OCI-LY7 (cell line): ENCODE measurements at regions not wholly inside any gene's neighbourhood (a gene's known extent, or its start where the extent isn't known, plus 50 kb on each side); places are given as distances from the start of the nearest gene placed in this dataset.

Source experiments
- BruUV-seq: library from RNA; stranded (reverse); fragments of 400-500 nt; replicated peaks from 2 replicates; lab custom pipeline; 2021; lab: Mats Ljungman, UMichigan
- CTCF ChIA-PET: fragments of 300-600 bp; sonication (Branson Sonifier 250); formaldehyde crosslinking; loops from one replicate; lab custom pipeline; 2022; ENCODE audit warnings: antibody characterized with exemption; ENCODE audit not compliant: unreplicated experiment; lab: Charles Lee
- POLR2A ChIA-PET: fragments of 300-600 bp; sonication (Branson Sonifier 250); formaldehyde crosslinking; loops from one replicate; lab custom pipeline; 2022; ENCODE audit warnings: antibody characterized with exemption; lab: Charles Lee
- DNase-seq: peaks from one replicate; pipeline ENCODE4 v3.0.0-alpha.2; 2015; ENCODE audit warnings: low spot score
- H2AFZ ChIP-seq: fragments of 200-600 bp; sonication (generic), shearing (Covaris generic); 2 replicates; pipeline ENCODE4 v1.6.1; 2014; ENCODE audit warnings: mild to moderate bottlenecking, antibody characterized with exemption, low read length, moderate library complexity
- H3K27ac ChIP-seq: fragments of 200-600 bp; sonication (generic); 2 replicates; pipeline ENCODE4 v1.5.1; 2014; ENCODE audit warnings: mixed run types, low read depth, mild to moderate bottlenecking, moderate library complexity, low read length, inconsistent platforms; ENCODE audit not compliant: poor library complexity, severe bottlenecking
- H3K36me3 ChIP-seq: fragments of 200-600 bp; sonication (generic); 2 replicates; pipeline ENCODE4 v1.6.1; 2014; ENCODE audit warnings: mild to moderate bottlenecking, antibody characterized with exemption, low read length, moderate library complexity, mixed read lengths; ENCODE audit not compliant: insufficient read depth
- H3K4me1 ChIP-seq: fragments of 200-600 bp; sonication (generic); 2 replicates; pipeline ENCODE4 v1.5.1; 2014; ENCODE audit warnings: mild to moderate bottlenecking, low read length; ENCODE audit not compliant: insufficient read depth, poor library complexity, severe bottlenecking
- H3K4me2 ChIP-seq: fragments of 200-600 bp; sonication (generic); 2 replicates; pipeline ENCODE4 v1.6.1; 2014; ENCODE audit warnings: mild to moderate bottlenecking, low read length
- H3K4me3 ChIP-seq: fragments of 200-600 bp; sonication (generic); 2 replicates; pipeline ENCODE4 v1.5.1; 2014; ENCODE audit warnings: mild to moderate bottlenecking, low read depth, low read length; ENCODE audit not compliant: poor library complexity, severe bottlenecking
- H3K79me2 ChIP-seq: fragments of 200-600 bp; sonication (generic); 2 replicates; pipeline ENCODE4 v1.6.1; 2016; ENCODE audit warnings: low read depth, mild to moderate bottlenecking, low read length, moderate library complexity, mixed read lengths; ENCODE audit not compliant: insufficient read depth
- H3K9me2 ChIP-seq: fragments of 200-600 bp; sonication (generic); 2 replicates; pipeline ENCODE4 v1.6.1; 2016; ENCODE audit warnings: mild to moderate bottlenecking, low read length, mixed read lengths; ENCODE audit not compliant: insufficient read depth
- H3K9me3 ChIP-seq: fragments of 200-600 bp; sonication (generic); 2 replicates; pipeline ENCODE4 v1.6.1; 2014; ENCODE audit warnings: mild to moderate bottlenecking, mixed run types, low read length, mixed read lengths
- H4K20me1 ChIP-seq: fragments of 200-600 bp; sonication (generic); 2 replicates; pipeline ENCODE4 v1.6.1; 2014; ENCODE audit warnings: mild to moderate bottlenecking, antibody characterized with exemption, low read length, moderate library complexity, mixed read lengths; ENCODE audit not compliant: insufficient read depth
- EZH2phosphoT487 ChIP-seq: fragments of 200-600 bp; sonication (generic); IDR thresholded peaks from 2 replicates; pipeline ENCODE4 v1.6.1; 2018; ENCODE audit warnings: low read depth, borderline replicate concordance, mild to moderate bottlenecking, mixed run types, antibody characterized with exemption, low read length, moderate library complexity, mixed read lengths
- intact Hi-C: fragments of 100-400 bp; cut with micrococcal nuclease; formaldehyde crosslinking; loops from one replicate; pipeline ENCODE4 v1.10.0; 2022; ENCODE audit not compliant: unreplicated experiment
- TF ChIP-seq, protein P1 (sequence below): fragments of 200-600 bp; sonication (generic); conservative IDR thresholded peaks from 2 replicates; pipeline ENCODE4 v1.5.1; 2014; ENCODE audit warnings: mild to moderate bottlenecking, antibody characterized with exemption, low read length, moderate library complexity, mixed read lengths

DNA sequence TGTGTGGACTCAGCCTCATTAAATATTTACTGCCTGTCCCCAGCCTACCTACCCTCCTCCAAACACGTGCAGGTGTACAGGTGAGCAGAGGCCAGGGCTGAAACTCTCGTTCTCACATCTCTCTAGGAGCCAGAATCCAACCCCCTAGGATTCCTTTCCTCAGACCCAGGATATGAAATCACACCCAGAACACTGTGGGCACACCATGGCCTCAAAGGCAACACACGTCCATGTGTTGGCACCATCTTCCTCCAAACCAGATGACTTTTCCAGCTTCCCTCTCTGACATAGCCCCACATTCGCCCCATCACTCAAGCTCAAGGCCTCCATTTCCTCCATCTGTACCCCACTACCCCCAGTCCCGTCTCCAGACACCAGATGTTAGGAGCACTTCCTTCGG, 51.8 kb upstream of the DUSP5 start:
- Histone ChIP-seq H3K4me3 (no peak overlapping the region), H2AFZ (no peak overlapping the region), H3K9me3 (no peaks in the 10 kb centered on the region), H3K9me2 (no peaks in the 10 kb centered on the region), H3K4me1 (peaks cover 15% of the 10 kb centered on the region), H3K4me2 (no peak overlapping the region), H3K27ac (no peak overlapping the region), H3K36me3 (no peaks in the 10 kb centered on the region), H4K20me1 (no peaks in the 10 kb centered on the region), H3K79me2 (no peaks in the 10 kb centered on the region; the same call in 1 of the 2 replicates)
- no peak for DNase-seq
- ChIA-PET POLR2A (interaction anchor here (0.9 to 3.0 kb wide), 2 partner anchors 8 to 10 kb away, joined by 3 to 11 read pairs; no protein-coding TSS in a partner anchor), CTCF (no interaction called here)
- no TSS peak for BruUV-seq
- no peak for TF ChIP-seq EZH2phosphoT487
- TF ChIP-seq, protein P1, sequence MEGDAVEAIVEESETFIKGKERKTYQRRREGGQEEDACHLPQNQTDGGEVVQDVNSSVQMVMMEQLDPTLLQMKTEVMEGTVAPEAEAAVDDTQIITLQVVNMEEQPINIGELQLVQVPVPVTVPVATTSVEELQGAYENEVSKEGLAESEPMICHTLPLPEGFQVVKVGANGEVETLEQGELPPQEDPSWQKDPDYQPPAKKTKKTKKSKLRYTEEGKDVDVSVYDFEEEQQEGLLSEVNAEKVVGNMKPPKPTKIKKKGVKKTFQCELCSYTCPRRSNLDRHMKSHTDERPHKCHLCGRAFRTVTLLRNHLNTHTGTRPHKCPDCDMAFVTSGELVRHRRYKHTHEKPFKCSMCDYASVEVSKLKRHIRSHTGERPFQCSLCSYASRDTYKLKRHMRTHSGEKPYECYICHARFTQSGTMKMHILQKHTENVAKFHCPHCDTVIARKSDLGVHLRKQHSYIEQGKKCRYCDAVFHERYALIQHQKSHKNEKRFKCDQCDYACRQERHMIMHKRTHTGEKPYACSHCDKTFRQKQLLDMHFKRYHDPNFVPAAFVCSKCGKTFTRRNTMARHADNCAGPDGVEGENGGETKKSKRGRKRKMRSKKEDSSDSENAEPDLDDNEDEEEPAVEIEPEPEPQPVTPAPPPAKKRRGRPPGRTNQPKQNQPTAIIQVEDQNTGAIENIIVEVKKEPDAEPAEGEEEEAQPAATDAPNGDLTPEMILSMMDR = no peak
- intact Hi-C loops = no loop called here

DNA sequence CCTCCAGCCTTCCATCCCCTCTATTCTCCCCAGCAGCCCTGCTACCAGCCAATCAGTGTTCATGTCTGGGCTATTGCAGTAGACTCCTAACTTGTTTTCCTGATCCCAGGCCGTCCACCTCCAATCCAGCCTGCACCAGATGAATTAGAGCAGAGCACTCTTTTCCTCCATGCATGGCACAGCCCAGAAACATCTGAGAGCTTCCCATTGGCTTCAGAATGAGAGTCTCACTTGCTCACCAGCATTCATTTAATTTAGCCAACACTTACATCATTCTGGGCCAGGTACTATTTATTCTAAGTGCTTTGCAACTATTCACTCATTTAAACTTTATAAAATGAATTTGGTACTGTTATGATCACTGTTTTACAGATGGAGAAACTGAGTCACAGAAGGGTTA, 51.4 kb upstream of the DUSP5 start:
- peaks cover 11% of the 10 kb centered on the region for H3K4me1 ChIP-seq
- H3K9me3 ChIP-seq = no peaks in the 10 kb centered on the region
- no peaks in the 10 kb centered on the region for H3K9me2 ChIP-seq
- no peak overlapping the region for H3K27ac ChIP-seq
- no peak for DNase-seq
- ChIA-PET POLR2A (interaction anchor here (1.1 kb wide), 1 partner anchor 9 kb away, joined by 4 read pairs; no protein-coding TSS in a partner anchor), CTCF (no interaction called here)
- no peak overlapping the region for H3K4me3 ChIP-seq
- no peak overlapping the region for H3K4me2 ChIP-seq
- TF ChIP-seq, protein P1 = no peak
- no peak for TF ChIP-seq EZH2phosphoT487
- BruUV-seq = no TSS peak
- no peaks in the 10 kb centered on the region for H3K36me3 ChIP-seq
- H3K79me2 ChIP-seq = no peaks in the 10 kb centered on the region
- intact Hi-C loops = no loop called here
- no peak overlapping the region for H2AFZ ChIP-seq
- no peaks in the 10 kb centered on the region for H4K20me1 ChIP-seq

DNA sequence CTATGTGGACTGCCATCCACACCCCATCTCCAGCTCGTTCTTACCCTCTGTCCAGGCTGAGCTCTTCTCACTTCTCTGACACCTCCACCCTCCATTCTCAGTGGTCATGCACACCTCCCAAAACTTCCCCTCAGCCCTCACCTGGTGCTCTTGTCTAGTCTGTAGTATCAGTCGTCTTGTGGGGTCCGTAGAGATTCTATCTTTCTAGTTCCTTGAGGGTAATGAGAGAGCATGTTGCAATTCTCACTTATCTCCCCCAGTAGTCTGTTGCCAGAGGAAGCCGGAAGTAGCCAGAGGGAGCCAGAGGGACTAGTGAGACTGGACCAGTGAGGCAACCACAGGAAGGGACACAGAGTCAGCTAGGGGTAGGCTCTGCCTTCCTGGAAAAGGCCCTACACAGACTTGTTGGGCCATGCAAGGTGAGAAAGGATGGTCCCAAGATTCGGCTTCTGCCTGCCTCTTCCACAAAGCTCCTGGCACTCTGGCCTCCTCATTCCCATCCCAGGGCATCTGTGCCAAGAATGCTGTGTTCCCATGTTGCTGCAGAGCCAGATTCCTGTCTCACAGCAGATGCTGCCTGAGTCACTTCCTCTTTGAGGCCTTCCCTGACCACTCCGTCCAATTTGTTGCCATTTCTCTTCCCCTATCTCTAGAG, 50.6 kb upstream of the DUSP5 start:
- H2AFZ ChIP-seq = no peak overlapping the region
- BruUV-seq = no TSS peak
- CTCF ChIA-PET = no interaction called here

More for the DNA sequence above, 50.6 kb upstream of the DUSP5 start:
- POLR2A ChIA-PET = interaction anchor here (1.1 kb wide), 1 partner anchor 9 kb away, joined by 4 read pairs; no protein-coding TSS in a partner anchor
- Histone ChIP-seq H3K4me1 (peaks cover 7% of the 10 kb centered on the region), H3K79me2 (no peaks in the 10 kb centered on the region), H3K4me2 (no peak overlapping the region), H3K36me3 (no peaks in the 10 kb centered on the region), H3K27ac (no peak overlapping the region), H3K4me3 (no peak overlapping the region), H3K9me3 (no peaks in the 10 kb centered on the region), H3K9me2 (no peaks in the 10 kb centered on the region), H4K20me1 (no peaks in the 10 kb centered on the region)
- TF ChIP-seq, protein P1 = no peak
- no peak for TF ChIP-seq EZH2phosphoT487
- DNase-seq = no peak
- intact Hi-C loops = no loop called here
